ENCODE measurements at regions not wholly inside any gene's neighbourhood (a gene's known extent, or its start where the extent isn't known, plus 50 kb on each side); places are given as distances from the start of the nearest gene placed in this dataset.

GRCh38 chr16:86134802-86135461, 236.0 kb downstream of the IRF8 start:
- DNase-seq (ENCODE audit: low read depth in 2 of 3, low spot score in 2 of 3) = no peak

GRCh38 chr16:86137359-86137758, 238.4 kb downstream of the IRF8 start:
- DNase-seq (ENCODE audit: low read depth in 2 of 3, low spot score in 2 of 3) = no peak

DNA sequence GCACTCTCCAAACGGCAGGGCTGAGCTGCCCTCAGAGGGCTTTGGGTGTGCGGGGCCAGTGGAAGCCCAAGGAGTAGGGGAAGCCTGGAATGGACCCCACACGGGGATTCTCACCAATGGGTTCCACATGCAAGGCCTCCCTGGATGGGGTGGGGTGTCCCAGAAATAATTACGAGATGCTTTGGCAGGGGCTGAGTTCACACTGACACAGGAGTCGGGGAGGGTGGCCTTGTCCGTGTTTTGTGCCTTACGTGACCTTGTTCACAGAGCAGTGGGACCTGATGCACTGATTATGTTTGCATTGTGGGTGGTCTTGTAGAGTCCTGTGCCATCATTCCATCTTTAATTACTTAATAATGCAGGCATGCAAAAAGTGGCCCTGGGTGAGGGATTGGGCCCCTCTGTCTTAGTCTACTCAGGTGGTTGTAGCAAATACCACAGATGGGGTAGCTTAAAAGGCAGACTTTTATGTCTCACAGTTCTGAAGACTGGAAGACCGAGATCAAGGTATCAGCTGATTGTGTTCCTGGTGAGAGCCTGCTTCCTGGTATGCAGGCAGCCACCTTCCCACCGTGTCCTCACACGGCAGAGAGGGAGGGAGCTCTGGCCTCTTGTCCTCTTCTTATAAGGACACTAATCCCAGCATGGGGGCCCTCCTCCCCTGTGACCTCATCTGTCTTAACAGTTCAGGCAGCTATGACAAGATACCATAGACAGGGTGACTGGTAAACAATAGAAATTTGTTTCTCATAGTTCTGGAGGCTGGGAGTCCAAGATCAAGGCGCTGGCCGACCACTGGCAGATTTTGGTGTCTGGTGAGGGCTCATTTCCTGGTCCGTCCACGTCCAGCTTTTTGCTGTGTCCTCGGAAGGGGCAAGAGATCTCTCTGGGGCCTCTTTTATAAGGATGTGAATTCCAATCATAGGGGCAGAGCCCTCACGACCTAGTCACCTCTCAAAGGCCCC, 239.4 kb downstream of the IRF8 start:
- no peak for DNase-seq (ENCODE audit: low read depth in 2 of 3, low spot score in 2 of 3)

GRCh38 chr16:86142801-86143236, 243.9 kb downstream of the IRF8 start:
- DNase-seq (ENCODE audit: low read depth in 2 of 3, low spot score in 2 of 3) = no peak

- no peak for DNase-seq (ENCODE audit: low read depth in 2 of 3, low spot score in 2 of 3)
Measured at GRCh38 chr16:86143666-86144065, 244.7 kb downstream of the IRF8 start.

GRCh38 chr16:86145669-86146068, 246.7 kb downstream of the IRF8 start:
- DNase-seq (ENCODE audit: low read depth in 2 of 3, low spot score in 2 of 3) = no peak

- no peak for DNase-seq (ENCODE audit: low read depth in 2 of 3, low spot score in 2 of 3)
Measured at GRCh38 chr16:86150641-86151238, 251.8 kb downstream of the IRF8 start.

- no peak for DNase-seq (ENCODE audit: low read depth in 2 of 3, low spot score in 2 of 3)
Measured at GRCh38 chr16:86151239-86151851, 252.4 kb downstream of the IRF8 start.

- DNase-seq (ENCODE audit: low read depth in 2 of 3, low spot score in 2 of 3) = no peak
Measured at GRCh38 chr16:86156155-86156554, 257.2 kb downstream of the IRF8 start.

DNA sequence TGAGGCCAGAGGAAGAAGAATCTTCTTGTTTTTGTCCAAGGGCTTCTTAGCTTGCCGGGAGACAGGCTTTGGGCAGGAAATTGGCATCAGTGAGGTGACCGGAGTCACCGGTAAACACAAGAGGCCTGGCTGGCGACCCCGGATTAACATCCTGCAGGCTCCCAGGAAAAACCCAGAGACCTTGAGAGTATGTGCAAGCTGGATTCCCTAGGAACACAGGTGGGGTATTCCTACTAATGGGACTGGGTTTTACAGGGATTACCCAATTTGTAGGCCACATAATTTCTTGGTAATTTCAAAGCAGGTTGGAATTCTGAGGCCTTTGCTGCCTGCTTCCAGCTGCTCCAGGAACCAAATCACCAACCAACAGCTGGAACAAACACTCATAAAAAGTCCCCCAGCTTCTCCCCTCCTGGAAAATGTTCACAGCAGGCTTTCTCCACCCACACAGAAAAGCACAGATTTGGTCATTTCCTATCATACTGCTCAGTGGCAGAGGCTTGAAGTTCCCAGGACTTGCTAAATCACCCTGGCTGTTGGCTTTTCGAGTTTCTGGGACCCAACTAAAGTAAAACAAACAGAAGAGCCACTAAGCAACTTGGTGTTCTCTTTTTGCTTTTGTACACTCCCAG, 258.8 kb downstream of the IRF8 start:
- no peak for DNase-seq (ENCODE audit: low read depth in 2 of 3, low spot score in 2 of 3)

DNA sequence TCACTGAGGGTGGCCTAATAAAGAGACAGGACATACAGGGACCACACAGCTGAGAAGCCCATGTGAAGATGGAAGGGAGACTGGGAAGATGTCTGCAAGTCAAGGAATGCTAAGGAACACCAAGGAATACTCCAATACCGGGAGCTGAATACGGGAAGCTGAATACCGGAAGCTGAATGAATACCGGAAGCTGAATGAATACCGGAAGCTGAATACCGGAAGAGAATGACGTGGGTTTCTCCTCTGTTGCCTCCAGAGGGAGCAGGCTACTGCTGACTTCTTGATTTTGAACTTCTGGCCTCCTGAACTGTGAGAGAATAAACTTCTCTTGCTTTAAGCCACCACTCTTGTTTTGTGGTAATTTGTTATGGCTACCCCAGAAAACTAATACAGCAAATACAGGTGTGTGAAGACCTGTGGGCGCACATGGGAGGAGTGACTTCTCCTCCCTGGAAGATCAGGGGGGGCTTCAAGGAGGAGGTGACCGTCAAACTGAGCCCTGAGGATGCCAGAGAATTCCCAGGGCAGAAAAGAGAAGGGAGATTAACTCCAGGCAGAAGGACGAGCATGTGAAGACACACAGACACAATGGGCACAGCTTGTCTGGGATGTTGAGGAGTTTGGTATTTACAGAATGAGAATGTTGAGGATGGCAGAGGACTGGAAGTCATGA, 259.9 kb downstream of the IRF8 start:
- no peak for DNase-seq (ENCODE audit: low read depth in 2 of 3, low spot score in 2 of 3)

GRCh38 chr16:86165479-86165878, 266.5 kb downstream of the IRF8 start:
- DNase-seq (ENCODE audit: low read depth in 2 of 3, low spot score in 2 of 3) = no peak

GRCh38 chr16:86166414-86166813, 267.5 kb downstream of the IRF8 start:
- DNase-seq (ENCODE audit: low read depth in 2 of 3, low spot score in 2 of 3) = no peak

DNA sequence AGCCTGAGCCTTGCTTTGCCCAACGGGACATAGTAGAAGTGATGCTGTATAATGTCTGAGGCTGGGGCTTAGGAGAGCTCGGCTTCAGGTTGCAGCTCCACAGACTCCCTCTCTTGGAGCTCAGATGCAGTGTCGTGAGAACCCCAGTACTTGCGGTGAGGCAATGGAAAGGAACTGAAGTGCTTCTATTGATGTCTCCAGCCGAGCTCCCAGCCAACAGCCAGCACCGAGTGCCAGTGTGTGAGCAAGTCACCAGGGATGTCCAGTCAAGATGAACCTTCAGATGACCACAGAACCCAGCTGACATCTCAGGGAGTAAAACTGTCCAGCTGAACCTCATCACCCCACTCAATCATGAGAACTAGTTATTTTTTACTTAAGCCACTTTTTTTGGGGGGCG, 268.1 kb downstream of the IRF8 start:
- DNase-seq (ENCODE audit: low read depth in 2 of 3, low spot score in 2 of 3) = no peak

DNA sequence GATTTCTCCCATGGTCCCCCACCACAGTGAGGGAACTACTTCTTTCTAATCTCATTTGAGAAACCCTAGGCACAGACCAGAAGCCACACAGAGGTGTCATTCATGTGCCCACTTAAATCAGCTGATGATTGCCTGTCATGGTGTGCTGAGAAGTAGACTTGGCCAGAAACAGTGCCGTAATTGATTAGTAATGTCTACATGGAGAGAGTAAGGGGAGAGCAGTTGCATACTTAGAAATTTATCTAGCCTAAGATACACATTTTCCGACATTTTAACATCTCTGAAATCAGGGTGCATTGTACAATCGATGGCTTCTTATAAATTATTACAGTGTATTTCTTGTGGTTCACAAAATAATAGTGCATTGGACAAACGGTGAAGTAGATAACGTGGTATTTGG, 271.8 kb downstream of the IRF8 start:
- no peak for DNase-seq (ENCODE audit: low read depth in 2 of 3, low spot score in 2 of 3)

GRCh38 chr16:86171329-86171728, 272.4 kb downstream of the IRF8 start:
- DNase-seq (ENCODE audit: low read depth in 2 of 3, low spot score in 2 of 3) = no peak

- DNase-seq (ENCODE audit: low read depth in 2 of 3, low spot score in 2 of 3) = no peak
Measured at GRCh38 chr16:86175816-86176215, 276.9 kb downstream of the IRF8 start.

DNA sequence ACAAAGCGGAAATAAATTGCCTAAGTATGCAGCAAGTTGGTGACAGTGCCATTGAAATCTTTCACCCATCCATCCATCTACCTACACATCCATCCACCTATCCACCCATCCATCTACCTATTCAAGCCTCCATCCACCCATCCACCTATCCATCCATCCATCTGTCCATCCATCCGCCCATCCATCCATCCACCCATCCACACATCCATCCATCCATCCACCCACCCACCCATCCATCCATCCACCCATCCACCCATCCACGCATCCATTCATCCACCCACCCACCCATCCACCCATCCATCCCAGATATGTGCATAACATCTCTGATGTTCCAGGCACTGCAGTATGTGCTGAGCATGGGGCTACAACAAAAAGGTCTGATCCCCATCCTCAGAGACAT, 277.5 kb downstream of the IRF8 start:
- no peak for DNase-seq (ENCODE audit: low read depth in 2 of 3, low spot score in 2 of 3)

DNA sequence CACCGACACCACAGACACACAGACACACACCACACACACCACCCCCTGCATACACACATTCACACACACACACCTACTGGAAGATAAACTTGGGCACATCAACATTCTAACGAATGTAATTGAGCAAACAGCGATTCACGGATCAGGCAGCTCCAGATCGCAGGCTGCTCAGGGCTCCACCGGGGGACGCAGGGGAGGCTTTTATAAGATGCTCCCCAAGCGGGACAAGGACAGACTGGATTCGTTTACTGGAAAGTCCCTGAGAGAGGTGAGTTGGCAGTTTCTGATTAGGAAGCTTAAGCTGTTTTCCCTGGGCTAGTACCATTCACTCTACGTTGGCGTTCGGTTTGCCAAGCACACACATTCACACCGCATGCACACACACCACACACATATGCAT, 281.3 kb downstream of the IRF8 start:
- DNase-seq (ENCODE audit: low read depth in 2 of 3, low spot score in 2 of 3) = no peak

GRCh38 chr16:86180780-86181179, 281.8 kb downstream of the IRF8 start:
- DNase-seq (ENCODE audit: low read depth in 2 of 3, low spot score in 2 of 3) = no peak

Measured in hematopoietic multipotent progenitor cell (in vitro differentiated cells).